ENCODE measurements at regions not wholly inside any gene's neighbourhood (a gene's known extent, or its start where the extent isn't known, plus 50 kb on each side); places are given as distances from the start of the nearest gene placed in this dataset.

DNA sequence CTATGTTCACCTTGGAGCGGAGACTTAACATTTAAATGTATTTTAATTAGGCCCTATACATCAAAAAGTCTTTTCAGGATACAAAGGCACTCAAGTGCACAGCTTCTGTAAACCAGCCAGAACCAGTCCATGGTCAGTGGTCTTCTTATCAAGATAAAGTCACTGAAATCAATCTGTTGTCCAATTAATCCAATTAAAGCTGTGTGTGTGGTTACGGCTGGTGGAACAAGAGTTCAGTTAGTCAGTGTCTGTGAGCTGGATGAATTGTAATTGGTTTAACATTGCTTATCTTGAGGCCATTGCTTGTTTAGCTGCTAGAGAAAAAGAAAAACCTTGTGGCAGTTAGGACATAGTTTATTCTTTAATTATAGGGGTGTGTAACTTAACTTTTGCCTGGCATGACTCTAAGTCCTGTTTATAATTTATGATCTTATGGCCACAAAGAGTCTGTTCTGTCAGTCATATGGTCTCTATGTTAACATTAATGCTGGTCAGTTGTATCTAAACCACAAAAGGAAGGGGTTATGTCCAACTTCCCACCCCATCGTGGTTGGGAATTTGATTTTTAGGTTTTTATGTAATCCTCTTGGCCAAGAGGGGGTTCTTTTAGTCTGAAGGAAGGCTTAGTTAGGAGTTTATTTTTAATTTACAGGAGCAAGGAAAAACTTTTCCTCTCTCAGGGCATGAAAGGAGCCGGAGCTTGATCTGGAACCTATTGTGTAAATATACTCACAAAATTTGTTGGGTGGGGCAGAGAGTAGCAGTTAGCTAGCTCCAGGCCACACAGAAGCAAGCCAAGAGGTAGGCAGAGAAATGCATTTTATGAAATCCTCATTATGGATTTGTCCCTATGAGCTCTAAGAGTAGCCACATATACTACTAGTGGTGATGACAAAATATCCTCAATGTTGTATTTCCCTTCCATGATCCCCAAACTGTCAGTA, 665.7 kb upstream of the ACTRT1 start:
- intact Hi-C loops (cut with DNase I): no loop called here
- H3K27me3 ChIP-seq (replicated peaks; ENCODE audit: insufficient read depth): no peaks in the 10 kb centered on the region
- no peaks in the 10 kb centered on the region for H3K36me3 ChIP-seq
- 59% methylated on average over 4 of the region's 4 CpGs for WGBS
- no peak overlapping the region for H3K4me3 ChIP-seq
- H3K4me1 ChIP-seq (replicated peaks): no peaks in the 10 kb centered on the region
- no peak for DNase-seq (ENCODE audit: low spot score)
- H3K27ac ChIP-seq: no peak overlapping the region
- H3K9me3 ChIP-seq: no peaks in the 10 kb centered on the region
- TF ChIP-seq POLR2A (IDR thresholded peaks at IDR 0.05) (no peak), POLR2AphosphoS5 (IDR thresholded peaks at IDR 0.05) (no peak)
- TF ChIP-seq, protein P1, sequence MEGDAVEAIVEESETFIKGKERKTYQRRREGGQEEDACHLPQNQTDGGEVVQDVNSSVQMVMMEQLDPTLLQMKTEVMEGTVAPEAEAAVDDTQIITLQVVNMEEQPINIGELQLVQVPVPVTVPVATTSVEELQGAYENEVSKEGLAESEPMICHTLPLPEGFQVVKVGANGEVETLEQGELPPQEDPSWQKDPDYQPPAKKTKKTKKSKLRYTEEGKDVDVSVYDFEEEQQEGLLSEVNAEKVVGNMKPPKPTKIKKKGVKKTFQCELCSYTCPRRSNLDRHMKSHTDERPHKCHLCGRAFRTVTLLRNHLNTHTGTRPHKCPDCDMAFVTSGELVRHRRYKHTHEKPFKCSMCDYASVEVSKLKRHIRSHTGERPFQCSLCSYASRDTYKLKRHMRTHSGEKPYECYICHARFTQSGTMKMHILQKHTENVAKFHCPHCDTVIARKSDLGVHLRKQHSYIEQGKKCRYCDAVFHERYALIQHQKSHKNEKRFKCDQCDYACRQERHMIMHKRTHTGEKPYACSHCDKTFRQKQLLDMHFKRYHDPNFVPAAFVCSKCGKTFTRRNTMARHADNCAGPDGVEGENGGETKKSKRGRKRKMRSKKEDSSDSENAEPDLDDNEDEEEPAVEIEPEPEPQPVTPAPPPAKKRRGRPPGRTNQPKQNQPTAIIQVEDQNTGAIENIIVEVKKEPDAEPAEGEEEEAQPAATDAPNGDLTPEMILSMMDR (IDR thresholded peaks at IDR 0.05): no peak

DNA sequence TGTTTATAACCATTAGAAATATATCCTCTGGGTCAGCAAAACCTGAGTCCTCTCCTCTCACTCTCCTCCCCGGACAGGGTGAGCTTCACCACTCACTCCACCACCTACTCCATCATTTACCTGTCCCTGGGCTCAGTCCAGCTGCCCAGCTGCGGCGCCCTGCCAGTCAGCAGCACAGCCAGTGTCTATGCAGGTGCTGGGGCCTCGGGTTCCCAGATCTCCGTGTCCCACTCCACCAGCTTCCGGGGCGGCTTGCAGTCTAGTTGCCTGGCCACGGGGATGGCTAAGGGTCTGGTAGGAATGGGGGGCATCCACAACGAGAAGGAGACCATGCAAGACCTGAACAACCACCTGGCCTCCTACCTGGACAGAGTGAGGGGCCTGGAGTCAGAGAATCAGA, 662.2 kb upstream of the ACTRT1 start:
- no peaks in the 10 kb centered on the region for H3K9me3 ChIP-seq
- H3K4me3 ChIP-seq: no peak overlapping the region
- no peak for DNase-seq (ENCODE audit: low spot score)
- 100% methylated on average over 3 of the region's 9 CpGs for WGBS
- no peaks in the 10 kb centered on the region for H3K27me3 ChIP-seq (replicated peaks; ENCODE audit: insufficient read depth)
- intact Hi-C loops (cut with DNase I): no loop called here
- no peak for TF ChIP-seq POLR2AphosphoS5 (IDR thresholded peaks at IDR 0.05)
- TF ChIP-seq POLR2A (IDR thresholded peaks at IDR 0.05): no peak
- TF ChIP-seq, protein P1 (IDR thresholded peaks at IDR 0.05): no peak
- no peaks in the 10 kb centered on the region for H3K4me1 ChIP-seq (replicated peaks)
- H3K27ac ChIP-seq: no peak overlapping the region
- no peaks in the 10 kb centered on the region for H3K36me3 ChIP-seq

DNA sequence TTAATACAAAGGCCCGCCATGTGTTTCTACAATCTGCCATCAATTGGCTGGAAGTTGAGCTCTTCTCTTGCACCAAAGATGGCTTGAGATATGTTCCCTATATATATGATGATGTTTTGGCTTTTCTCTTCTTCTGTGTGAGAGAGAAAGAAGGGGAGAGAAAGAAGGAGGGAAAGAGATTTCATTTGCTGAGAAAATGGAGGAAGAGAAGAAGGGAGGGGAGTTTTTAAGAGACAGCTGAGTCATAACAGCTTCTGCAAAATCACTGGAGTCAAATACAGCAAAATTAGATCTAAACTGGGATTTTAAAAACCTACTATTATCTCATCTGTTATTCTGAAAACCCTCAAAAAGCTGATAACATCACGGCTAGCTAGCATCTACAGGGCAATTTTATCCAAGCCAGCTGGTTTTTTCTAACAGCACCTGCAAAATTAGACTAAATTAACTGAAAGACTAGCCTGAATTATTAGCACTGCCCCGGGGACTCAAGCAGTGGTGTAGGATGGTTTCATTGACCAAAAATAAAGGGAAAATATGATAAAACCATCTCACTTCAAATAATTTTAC, 647.6 kb upstream of the ACTRT1 start:
- Histone ChIP-seq H3K27me3 (replicated peaks; ENCODE audit: insufficient read depth) (no peaks in the 10 kb centered on the region), H3K9me3 (no peaks in the 10 kb centered on the region), H3K4me3 (no peak overlapping the region), H3K4me1 (replicated peaks) (no peaks in the 10 kb centered on the region), H3K36me3 (no peaks in the 10 kb centered on the region), H3K27ac (no peak overlapping the region)
- 73% methylated on average over 3 of the region's 3 CpGs for WGBS
- intact Hi-C loops (cut with DNase I): no loop called here
- TF ChIP-seq, protein P1 (IDR thresholded peaks at IDR 0.05): no peak
- DNase-seq (ENCODE audit: low spot score): no peak

DNA sequence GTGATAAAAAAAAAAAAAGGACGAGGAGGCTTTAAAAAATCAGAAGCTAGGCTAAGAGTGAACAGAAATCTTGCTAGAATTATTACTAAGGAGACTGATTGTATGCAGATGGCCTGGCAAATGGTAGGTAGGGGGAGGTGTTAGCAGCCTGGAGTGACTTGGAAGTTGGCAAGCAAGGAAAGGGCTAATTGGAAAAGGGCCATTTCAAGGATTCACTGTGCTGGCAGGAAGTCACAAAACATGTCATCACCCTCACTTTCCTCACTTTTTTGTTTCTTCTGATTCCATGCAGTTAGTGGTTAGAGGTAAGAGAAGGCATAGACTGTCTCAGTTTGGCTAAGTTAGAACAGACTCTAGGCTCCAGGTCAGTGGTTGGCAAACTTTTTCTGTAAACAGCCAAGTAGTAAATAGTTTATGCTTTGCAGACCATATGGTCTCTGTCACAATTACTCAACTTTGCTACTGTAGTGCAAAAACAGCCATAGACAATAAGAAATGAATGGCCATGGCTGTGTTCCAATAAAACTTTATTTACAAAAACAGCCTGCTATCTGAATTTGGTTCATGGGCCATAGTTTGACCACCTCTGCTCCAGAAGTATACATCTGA, 646.5 kb upstream of the ACTRT1 start:
- TF ChIP-seq, protein P1 (IDR thresholded peaks at IDR 0.05): no peak
- no peak for TF ChIP-seq POLR2AphosphoS5 (IDR thresholded peaks at IDR 0.05)
- TF ChIP-seq POLR2A (IDR thresholded peaks at IDR 0.05): no peak
- 22% methylated on average over 1 of the region's 1 CpG for WGBS
- Histone ChIP-seq H3K27ac (no peak overlapping the region), H3K4me3 (no peak overlapping the region), H3K9me3 (no peaks in the 10 kb centered on the region), H3K27me3 (replicated peaks; ENCODE audit: insufficient read depth) (no peaks in the 10 kb centered on the region), H3K4me1 (replicated peaks) (no peaks in the 10 kb centered on the region), H3K36me3 (no peaks in the 10 kb centered on the region)
- DNase-seq (ENCODE audit: low spot score): no peak
- intact Hi-C loops (cut with DNase I): no loop called here

Data from prostate gland (tissue), 2 donors.